Keratinocyte (primary cell): ENCODE measurements at regions not wholly inside any gene's neighbourhood (a gene's known extent, or its start where the extent isn't known, plus 50 kb on each side); places are given as distances from the start of the nearest gene placed in this dataset.

Experiments
- DNase-seq: peaks from one replicate; pipeline ENCODE4 v3.0.0-alpha.2; 2011; ENCODE audit warnings: low read depth, missing footprints, low spot score
- FAIRE-seq: peaks from 2 replicates; lab custom pipeline; 2011; peaks lifted over from hg19 to GRCh38; lab: Jason Lieb, UNC
- H2AFZ ChIP-seq: 2 replicates; pipeline ENCODE4 v1.6.0; 2012; ENCODE audit warnings: low read length, control low read depth, inconsistent platforms; ENCODE audit not compliant: control insufficient read depth
- H3K27ac ChIP-seq: 2 replicates; pipeline ENCODE4 v1.5.1; 2011; ENCODE audit warnings: low read length; ENCODE audit not compliant: control insufficient read depth, insufficient read depth
- H3K27me3 ChIP-seq: 3 replicates; pipeline ENCODE4 v1.6.0; 2011; ENCODE audit warnings: low read length; ENCODE audit not compliant: control insufficient read depth, insufficient read depth; ENCODE audit errors: extremely low read depth
- H3K36me3 ChIP-seq, 2 experiments: 2 replicates in 1 of 2; 3 replicates in 1 of 2; pipeline ENCODE4 v1.5.1; 2011; ENCODE audit warnings: low read length in 2 of 2, mild to moderate bottlenecking in 1 of 2; ENCODE audit not compliant: control insufficient read depth in 2 of 2, insufficient read depth in 2 of 2; ENCODE audit errors: extremely low read depth in 1 of 2
- H3K4me1 ChIP-seq: 3 replicates; pipeline ENCODE4 v1.5.1; 2011; ENCODE audit warnings: low read length; ENCODE audit not compliant: control insufficient read depth, insufficient read depth; ENCODE audit errors: extremely low read depth
- H3K4me2 ChIP-seq: 3 replicates; pipeline ENCODE4 v1.6.0; 2011; ENCODE audit warnings: low read depth, low read length; ENCODE audit not compliant: control insufficient read depth, insufficient read depth; ENCODE audit errors: extremely low read depth
- H3K4me3 ChIP-seq, 3 experiments: fragments of 200-600 bp in 1 of 3; sonication (generic) in 1 of 3; 2 replicates in 2 of 3; 3 replicates in 1 of 3; pipeline ENCODE4 v1.5.1; 2011 to 2016; ENCODE audit warnings: low read length in 3 of 3, mild to moderate bottlenecking in 3 of 3, control low read depth in 2 of 3, inconsistent platforms in 1 of 3, low read depth in 1 of 3, mixed read lengths in 1 of 3, mixed run types in 1 of 3, moderate library complexity in 1 of 3; ENCODE audit not compliant: control insufficient read depth in 2 of 3, insufficient read depth in 2 of 3; ENCODE audit errors: extremely low read depth in 1 of 3
- H3K79me2 ChIP-seq: 2 replicates; pipeline ENCODE4 v1.6.0; 2012; ENCODE audit warnings: low read length; ENCODE audit not compliant: control insufficient read depth, insufficient read depth
- H3K9ac ChIP-seq: 3 replicates; pipeline ENCODE4 v1.6.0; 2011; ENCODE audit warnings: low read length; ENCODE audit not compliant: control insufficient read depth, insufficient read depth; ENCODE audit errors: extremely low read depth
- H3K9me1 ChIP-seq: 3 replicates; pipeline ENCODE4 v1.6.0; 2011; ENCODE audit warnings: low read length; ENCODE audit not compliant: control insufficient read depth, insufficient read depth; ENCODE audit errors: extremely low read depth
- H3K9me3 ChIP-seq: 2 replicates; pipeline ENCODE4 v1.5.1; 2012; ENCODE audit warnings: low read depth, low read length; ENCODE audit not compliant: control insufficient read depth
- H4K20me1 ChIP-seq: 3 replicates; pipeline ENCODE4 v1.6.0; 2011; ENCODE audit warnings: low read length; ENCODE audit not compliant: control insufficient read depth, insufficient read depth; ENCODE audit errors: extremely low read depth
- EZH2 ChIP-seq: IDR thresholded peaks from one replicate; pipeline ENCODE4 v1.6.1; 2012; ENCODE audit warnings: inconsistent platforms, mild to moderate bottlenecking, low read length, moderate library complexity
- dilution Hi-C: fragments of 300-500 bp; cut with MboI; formaldehyde crosslinking; loops from one replicate; pipeline ENCODE4 v1.7.0; 2020; ENCODE audit warnings: low sequenced_read_pairs; ENCODE audit not compliant: extremely low pct_ligation_motif_present
- TF ChIP-seq, protein P1 (sequence below), 3 experiments: IDR thresholded peaks in 1 of 3; conservative IDR thresholded peaks in 1 of 3; optimal IDR thresholded peaks in 1 of 3; 2 replicates in 2 of 3; 3 replicates in 1 of 3; pipeline versions ENCODE3 to v1.5.1; 2011; ENCODE audit warnings: low read length in 3 of 3, mild to moderate bottlenecking in 3 of 3, moderate library complexity in 2 of 3, control low read depth in 1 of 3, inconsistent platforms in 1 of 3; ENCODE audit not compliant: insufficient read depth in 2 of 3; ENCODE audit errors: extremely low read depth in 1 of 3

DNA sequence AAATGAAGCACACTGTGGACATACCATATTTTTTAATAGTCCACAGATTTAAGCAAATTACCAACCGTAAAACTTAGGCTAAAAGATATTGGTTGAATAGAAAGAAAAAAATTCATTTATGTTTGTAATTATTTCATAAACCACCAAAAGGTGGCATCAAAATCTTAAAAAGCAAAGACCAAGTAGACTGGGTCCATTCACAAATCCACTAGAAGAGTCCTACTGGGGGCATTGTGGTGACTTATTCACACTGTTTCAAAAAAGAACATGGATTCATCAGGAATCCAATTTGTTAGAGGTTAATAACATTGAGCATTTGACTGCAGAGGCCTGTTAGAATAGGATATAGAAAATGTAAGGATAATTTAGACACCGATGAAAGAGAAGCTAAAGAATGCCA is 194.9 kb upstream of the KYNU start:
- TF ChIP-seq, protein P1, sequence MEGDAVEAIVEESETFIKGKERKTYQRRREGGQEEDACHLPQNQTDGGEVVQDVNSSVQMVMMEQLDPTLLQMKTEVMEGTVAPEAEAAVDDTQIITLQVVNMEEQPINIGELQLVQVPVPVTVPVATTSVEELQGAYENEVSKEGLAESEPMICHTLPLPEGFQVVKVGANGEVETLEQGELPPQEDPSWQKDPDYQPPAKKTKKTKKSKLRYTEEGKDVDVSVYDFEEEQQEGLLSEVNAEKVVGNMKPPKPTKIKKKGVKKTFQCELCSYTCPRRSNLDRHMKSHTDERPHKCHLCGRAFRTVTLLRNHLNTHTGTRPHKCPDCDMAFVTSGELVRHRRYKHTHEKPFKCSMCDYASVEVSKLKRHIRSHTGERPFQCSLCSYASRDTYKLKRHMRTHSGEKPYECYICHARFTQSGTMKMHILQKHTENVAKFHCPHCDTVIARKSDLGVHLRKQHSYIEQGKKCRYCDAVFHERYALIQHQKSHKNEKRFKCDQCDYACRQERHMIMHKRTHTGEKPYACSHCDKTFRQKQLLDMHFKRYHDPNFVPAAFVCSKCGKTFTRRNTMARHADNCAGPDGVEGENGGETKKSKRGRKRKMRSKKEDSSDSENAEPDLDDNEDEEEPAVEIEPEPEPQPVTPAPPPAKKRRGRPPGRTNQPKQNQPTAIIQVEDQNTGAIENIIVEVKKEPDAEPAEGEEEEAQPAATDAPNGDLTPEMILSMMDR (optimal IDR thresholded peaks at IDR 0.05 in 1 of 3, IDR thresholded peaks at IDR 0.05 in 1 of 3, conservative IDR thresholded peaks at IDR 0.05 in 1 of 3; ENCODE audit: extremely low read depth in 1 of 3, insufficient read depth in 2 of 3, low read length in 3 of 3) = no peak
- no peak for TF ChIP-seq EZH2
- no peak for FAIRE-seq
- H3K27ac ChIP-seq = no peak overlapping the region

DNA sequence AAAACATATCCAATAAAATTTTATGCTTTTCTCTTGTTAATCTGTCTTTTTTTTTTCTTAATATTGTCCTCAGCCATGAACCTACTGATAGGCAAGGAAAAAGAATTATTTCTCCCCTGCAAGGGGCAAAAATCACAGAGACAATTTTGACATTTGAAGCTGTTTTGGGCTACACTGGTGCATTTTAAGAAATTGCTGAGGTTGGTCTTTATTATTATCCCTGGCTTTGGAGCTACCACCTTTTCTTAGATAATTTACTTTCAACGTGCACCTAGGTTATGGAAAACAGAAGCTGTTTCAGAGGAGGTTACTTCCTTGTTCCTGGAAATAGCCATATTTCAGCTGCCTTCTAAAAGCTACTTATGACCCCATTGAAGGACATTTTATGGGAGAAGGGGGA is 195.5 kb upstream of the KYNU start:
- H4K20me1 ChIP-seq = no peaks in the 10 kb centered on the region
- TF ChIP-seq, protein P1 (optimal IDR thresholded peaks at IDR 0.05 in 1 of 3, IDR thresholded peaks at IDR 0.05 in 1 of 3, conservative IDR thresholded peaks at IDR 0.05 in 1 of 3; ENCODE audit: extremely low read depth in 1 of 3, insufficient read depth in 2 of 3, low read length in 3 of 3) = no peak
- no peak for TF ChIP-seq EZH2
- no peak overlapping the region for H3K4me2 ChIP-seq
- FAIRE-seq = no peak
- H3K79me2 ChIP-seq = no peaks in the 10 kb centered on the region
- DNase-seq = no peak
- H3K9me1 ChIP-seq = no peaks in the 10 kb centered on the region
- H2AFZ ChIP-seq = no peak overlapping the region
- H3K36me3 ChIP-seq = no peaks in the 10 kb centered on the region
- H3K4me3 ChIP-seq = no peak overlapping the region
- no peak overlapping the region for H3K27ac ChIP-seq
- no peaks in the 10 kb centered on the region for H3K27me3 ChIP-seq
- no peak overlapping the region for H3K9ac ChIP-seq
- dilution Hi-C loops = no loop called here
- H3K9me3 ChIP-seq = no peaks in the 10 kb centered on the region
- no peaks in the 10 kb centered on the region for H3K4me1 ChIP-seq

More for the DNA sequence above, 194.9 kb upstream of the KYNU start:
- DNase-seq = no peak
- Histone ChIP-seq H3K9me3 (no peaks in the 10 kb centered on the region), H2AFZ (no peak overlapping the region), H3K9me1 (no peaks in the 10 kb centered on the region), H3K79me2 (no peaks in the 10 kb centered on the region), H3K36me3 (no peaks in the 10 kb centered on the region), H3K4me1 (no peaks in the 10 kb centered on the region), H3K4me3 (no peak overlapping the region), H3K4me2 (no peak overlapping the region), H3K27me3 (no peaks in the 10 kb centered on the region), H4K20me1 (no peaks in the 10 kb centered on the region), H3K9ac (no peak overlapping the region)
- dilution Hi-C loops = no loop called here
